Natural killer cell (primary cell): ENCODE measurements at regions not wholly inside any gene's neighbourhood (a gene's known extent, or its start where the extent isn't known, plus 50 kb on each side); places are given as distances from the start of the nearest gene placed in this dataset.

Experiments
- ATAC-seq, 3 donors: fragments of 150-1000 bp in 2 of 3; fragments of 200-7000 bp in 1 of 3; cut with Tn5 transposase; 1 replicate in 1 of 3; 2 replicates in 2 of 3; pipeline ENCODE4 v1.10.0; 2021; ENCODE audit warnings: mild to moderate bottlenecking in 2 of 3, moderate library complexity in 2 of 3
- DNase-seq, 2 donors: peaks; one replicate each; pipeline versions ENCODE4 v3.0.0 to v3.0.0-alpha.2; 2013 to 2021; ENCODE audit warnings: mixed read lengths in 1 of 2
- H3K27ac ChIP-seq: one replicate; pipeline ENCODE4 v1.5.1; 2013; ENCODE audit warnings: mild to moderate bottlenecking, low read length
- H3K27me3 ChIP-seq: one replicate; pipeline ENCODE4 v1.6.1; 2013; ENCODE audit warnings: low read length; ENCODE audit not compliant: control insufficient read depth, insufficient read depth
- H3K36me3 ChIP-seq: one replicate; pipeline ENCODE4 v1.6.1; 2013; ENCODE audit warnings: low read length; ENCODE audit not compliant: control insufficient read depth, insufficient read depth
- H3K4me1 ChIP-seq: one replicate; pipeline ENCODE4 v1.6.1; 2013; ENCODE audit warnings: low read length; ENCODE audit not compliant: control insufficient read depth, insufficient read depth
- H3K4me3 ChIP-seq: one replicate; pipeline ENCODE4 v1.5.1; 2013; ENCODE audit warnings: low read length
- H3K9me3 ChIP-seq: one replicate; pipeline ENCODE4 v1.6.1; 2013; ENCODE audit warnings: low read length; ENCODE audit not compliant: control insufficient read depth, insufficient read depth
- H3K27ac Mint-ChIP-seq, 2 donors: one replicate each; pipeline ENCODE4 v1.8.0; 2022; ENCODE audit warnings: mild to moderate bottlenecking in 2 of 2, mixed read lengths in 2 of 2, moderate library complexity in 1 of 2
- H3K27me3 Mint-ChIP-seq, 2 donors: one replicate each; pipeline ENCODE4 v1.8.0; 2022; ENCODE audit warnings: low read depth in 2 of 2, mixed read lengths in 2 of 2
- H3K36me3 Mint-ChIP-seq: one replicate; pipeline ENCODE4 v1.8.0; 2022; ENCODE audit warnings: mixed read lengths
- H3K4me1 Mint-ChIP-seq, 2 donors: one replicate each; pipeline ENCODE4 v1.8.0; 2022; ENCODE audit warnings: mixed read lengths in 2 of 2
- H3K4me3 Mint-ChIP-seq: one replicate; pipeline ENCODE4 v1.8.0; 2022; ENCODE audit warnings: mild to moderate bottlenecking, moderate library complexity, mixed read lengths
- H3K9me3 Mint-ChIP-seq, 2 donors: one replicate each; pipeline ENCODE4 v1.8.0; 2022; ENCODE audit warnings: mixed read lengths in 2 of 2
- CTCF ChIP-seq: fragments of 200-600 bp; IDR thresholded peaks from one replicate; pipeline ENCODE4 v1.8.0; 2022; ENCODE audit warnings: antibody characterized with exemption
- WGBS: methylation state at CpG from one replicate; pipeline ENCODE4 v1.1.7; 2013; ENCODE audit warnings: missing lambda C conversion rate; ENCODE audit not compliant: insufficient coverage; 5-methylcytosine and 5-hydroxymethylcytosine counted together
- intact Hi-C: fragments of 100-400 bp; cut with micrococcal nuclease; formaldehyde crosslinking; loops from one replicate; pipeline ENCODE4 v1.14.2; 2022

- Mint-ChIP-seq H3K36me3 (no peaks in the 10 kb centered on the region), H3K4me3 (no peak overlapping the region), H3K9me3 (no peaks in the 10 kb centered on the region), H3K27me3 (peaks cover 6 to 38% of the 10 kb centered on the region in 2 donors), H3K27ac (no peak overlapping the region), H3K4me1 (no peaks in the 10 kb centered on the region)
- WGBS: no CpG with 5 or more reads among the region's 2 CpGs
- DNase-seq: no peak
- no peak overlapping the region for H3K4me3 ChIP-seq
- TF ChIP-seq CTCF: no peak
- no peak for ATAC-seq
- no peaks in the 10 kb centered on the region for H3K27me3 ChIP-seq
- H3K4me1 ChIP-seq: no peaks in the 10 kb centered on the region
- H3K27ac ChIP-seq: no peak overlapping the region
- H3K9me3 ChIP-seq: no peaks in the 10 kb centered on the region
- intact Hi-C loops: no loop called here
- H3K36me3 ChIP-seq: no peaks in the 10 kb centered on the region
Observed at GRCh38 chr9:86865952-86866351, 81.4 kb downstream of the GAS1 start.

DNA sequence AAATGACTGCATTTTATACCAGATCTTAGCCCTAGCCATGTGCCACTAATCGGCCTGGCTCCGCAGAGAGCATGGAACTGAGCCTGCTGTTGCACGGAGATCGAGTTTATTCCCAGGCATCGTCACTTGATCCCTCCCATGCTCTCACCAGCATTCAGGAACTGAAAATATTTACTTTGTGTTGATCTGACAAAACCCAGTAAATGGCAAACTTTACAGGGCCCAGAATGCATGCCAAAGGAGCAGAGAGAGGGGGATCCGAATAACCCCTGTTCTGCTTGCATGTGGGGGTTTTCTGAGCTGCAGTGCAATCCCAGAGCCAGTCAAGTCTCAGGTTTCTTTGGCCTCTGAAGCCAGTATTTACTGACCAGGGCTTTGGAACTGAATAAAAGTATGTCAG lies 87.3 kb downstream of the GAS1 start:
- WGBS: 89% methylated on average over 6 of the region's 6 CpGs
- TF ChIP-seq CTCF: no peak
- H3K27me3 Mint-ChIP-seq: peaks cover 10 to 36% of the 10 kb centered on the region in 2 donors
- H3K4me3 Mint-ChIP-seq: no peak overlapping the region
- no peaks in the 10 kb centered on the region for H3K36me3 Mint-ChIP-seq
- no peaks in the 10 kb centered on the region for H3K4me1 ChIP-seq
- no peaks in the 10 kb centered on the region for H3K9me3 Mint-ChIP-seq
- H3K4me1 Mint-ChIP-seq: no peaks in the 10 kb centered on the region
- no peaks in the 10 kb centered on the region for H3K9me3 ChIP-seq
- intact Hi-C loops: no loop called here
- ATAC-seq: no peak
- H3K4me3 ChIP-seq: no peak overlapping the region
- no peak overlapping the region for H3K27ac Mint-ChIP-seq
- peaks cover 3% of the 10 kb centered on the region for H3K27me3 ChIP-seq
- H3K27ac ChIP-seq: no peak overlapping the region
- H3K36me3 ChIP-seq: no peaks in the 10 kb centered on the region
- DNase-seq: no peak

GRCh38 chr9:86859056-86859455 lies 88.2 kb downstream of the GAS1 start:
- DNase-seq (no peak), ATAC-seq (no peak)
- WGBS: 100% methylated on average over 3 of the region's 3 CpGs
- Mint-ChIP-seq H3K36me3 (no peaks in the 10 kb centered on the region), H3K9me3 (no peaks in the 10 kb centered on the region), H3K27me3 (peaks cover 7 to 31% of the 10 kb centered on the region in 2 donors), H3K4me1 (no peaks in the 10 kb centered on the region), H3K27ac (no peak overlapping the region), H3K4me3 (no peak overlapping the region)
- Histone ChIP-seq H3K27me3 (peaks cover 3% of the 10 kb centered on the region), H3K4me3 (no peak overlapping the region), H3K9me3 (no peaks in the 10 kb centered on the region), H3K27ac (no peak overlapping the region), H3K36me3 (no peaks in the 10 kb centered on the region), H3K4me1 (no peaks in the 10 kb centered on the region)
- intact Hi-C loops: no loop called here
- no peak for TF ChIP-seq CTCF

DNA sequence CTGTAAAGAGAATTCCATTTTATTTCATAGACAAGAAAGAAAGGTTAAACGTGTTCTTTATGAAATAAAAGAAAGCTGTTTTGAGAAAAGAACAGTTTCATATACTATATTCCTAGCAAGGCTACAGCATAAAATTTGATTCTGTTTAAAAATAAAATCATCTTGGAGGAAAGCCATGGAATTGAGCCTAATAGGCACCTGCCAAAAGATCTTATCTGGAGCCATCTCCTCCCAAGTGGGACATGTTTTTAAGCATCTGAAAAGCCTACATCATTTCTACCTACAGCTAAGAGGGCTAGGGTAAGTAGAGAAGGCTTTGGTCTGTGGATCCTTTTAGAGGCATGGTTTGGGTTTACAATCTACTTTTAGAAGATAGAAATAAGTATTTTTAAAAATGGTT lies 89.3 kb downstream of the GAS1 start:
- intact Hi-C loops: no loop called here
- DNase-seq (no peak), ATAC-seq (no peak)
- no peaks in the 10 kb centered on the region for H3K36me3 Mint-ChIP-seq
- no peak overlapping the region for H3K27ac Mint-ChIP-seq
- Histone ChIP-seq H3K4me1 (no peaks in the 10 kb centered on the region), H3K27ac (no peak overlapping the region), H3K4me3 (no peak overlapping the region), H3K9me3 (no peaks in the 10 kb centered on the region), H3K36me3 (no peaks in the 10 kb centered on the region), H3K27me3 (peaks cover 3% of the 10 kb centered on the region)
- TF ChIP-seq CTCF: no peak
- no peaks in the 10 kb centered on the region for H3K4me1 Mint-ChIP-seq
- H3K9me3 Mint-ChIP-seq: no peaks in the 10 kb centered on the region
- no peak overlapping the region for H3K4me3 Mint-ChIP-seq
- H3K27me3 Mint-ChIP-seq: peaks cover 7 to 35% of the 10 kb centered on the region in 2 donors
- WGBS: no CpG with 5 or more reads among the region's 1 CpG
